Keratinocyte (primary cell): ENCODE measurements at regions not wholly inside any gene's neighbourhood (a gene's known extent, or its start where the extent isn't known, plus 50 kb on each side); places are given as distances from the start of the nearest gene placed in this dataset.

ENCODE experiments used
- EZH2 ChIP-seq: IDR thresholded peaks from one replicate; pipeline ENCODE4 v1.6.1; 2012; ENCODE audit warnings: inconsistent platforms, mild to moderate bottlenecking, low read length, moderate library complexity
- TF ChIP-seq, protein P1 (sequence below), 3 experiments: IDR thresholded peaks in 1 of 3; conservative IDR thresholded peaks in 1 of 3; optimal IDR thresholded peaks in 1 of 3; 2 replicates in 2 of 3; 3 replicates in 1 of 3; pipeline versions ENCODE3 to v1.5.1; 2011; ENCODE audit warnings: low read length in 3 of 3, mild to moderate bottlenecking in 3 of 3, moderate library complexity in 2 of 3, control low read depth in 1 of 3, inconsistent platforms in 1 of 3; ENCODE audit not compliant: insufficient read depth in 2 of 3; ENCODE audit errors: extremely low read depth in 1 of 3

DNA sequence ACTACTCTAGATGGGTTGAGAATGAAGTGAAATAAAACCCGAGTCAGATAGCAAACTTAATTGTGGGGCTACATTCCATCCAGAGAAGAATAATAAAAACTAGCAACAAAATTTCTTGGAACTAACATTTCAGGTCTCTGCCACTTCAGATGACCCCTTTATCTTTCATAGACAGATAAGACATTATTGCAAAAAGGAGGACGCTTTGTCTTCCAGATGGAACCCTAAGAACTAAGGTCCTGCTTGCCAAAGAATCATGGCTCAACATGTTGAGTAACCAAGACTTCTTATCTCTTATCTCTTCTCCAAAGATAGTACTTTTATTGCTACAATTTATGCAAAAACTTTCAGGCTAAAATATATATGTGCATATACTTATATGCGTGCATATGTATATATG, 221.1 kb upstream of the PREP start:
- TF ChIP-seq, protein P1, sequence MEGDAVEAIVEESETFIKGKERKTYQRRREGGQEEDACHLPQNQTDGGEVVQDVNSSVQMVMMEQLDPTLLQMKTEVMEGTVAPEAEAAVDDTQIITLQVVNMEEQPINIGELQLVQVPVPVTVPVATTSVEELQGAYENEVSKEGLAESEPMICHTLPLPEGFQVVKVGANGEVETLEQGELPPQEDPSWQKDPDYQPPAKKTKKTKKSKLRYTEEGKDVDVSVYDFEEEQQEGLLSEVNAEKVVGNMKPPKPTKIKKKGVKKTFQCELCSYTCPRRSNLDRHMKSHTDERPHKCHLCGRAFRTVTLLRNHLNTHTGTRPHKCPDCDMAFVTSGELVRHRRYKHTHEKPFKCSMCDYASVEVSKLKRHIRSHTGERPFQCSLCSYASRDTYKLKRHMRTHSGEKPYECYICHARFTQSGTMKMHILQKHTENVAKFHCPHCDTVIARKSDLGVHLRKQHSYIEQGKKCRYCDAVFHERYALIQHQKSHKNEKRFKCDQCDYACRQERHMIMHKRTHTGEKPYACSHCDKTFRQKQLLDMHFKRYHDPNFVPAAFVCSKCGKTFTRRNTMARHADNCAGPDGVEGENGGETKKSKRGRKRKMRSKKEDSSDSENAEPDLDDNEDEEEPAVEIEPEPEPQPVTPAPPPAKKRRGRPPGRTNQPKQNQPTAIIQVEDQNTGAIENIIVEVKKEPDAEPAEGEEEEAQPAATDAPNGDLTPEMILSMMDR (optimal IDR thresholded peaks at IDR 0.05 in 1 of 3, IDR thresholded peaks at IDR 0.05 in 1 of 3, conservative IDR thresholded peaks at IDR 0.05 in 1 of 3; ENCODE audit: extremely low read depth in 1 of 3, insufficient read depth in 2 of 3, low read length in 3 of 3) = no peak
- no peak for TF ChIP-seq EZH2
